HG03432 (cell line): ENCODE measurements at regions not wholly inside any gene's neighbourhood (a gene's known extent, or its start where the extent isn't known, plus 50 kb on each side); places are given as distances from the start of the nearest gene placed in this dataset.
A peak's percentile ranks its signal among the peaks of the same experiment; 100 is the strongest.
"Not testable (repeated sequence)": the region's sequence is repeated elsewhere in the genome, so short reads cannot be mapped to it uniquely, and the experiment has no call there.

Source experiments
- ATAC-seq: cut with Tn5 transposase; IDR thresholded peaks from one replicate; pipeline ENCODE4 v1.9.1; 2021; ENCODE audit warnings: mild to moderate bottlenecking, moderate library complexity; ENCODE audit not compliant: unreplicated experiment

- not testable (repeated sequence) for ATAC-seq
Measured at GRCh38 chr10:55537497-55537896, 736.5 kb upstream of the PCDH15 start.

GRCh38 chr10:55519264-55519663 lies 718.2 kb upstream of the PCDH15 start:
- ATAC-seq = no peak

GRCh38 chr10:55518416-55518815 lies 717.4 kb upstream of the PCDH15 start:
- not testable (repeated sequence) for ATAC-seq

- ATAC-seq = peak; percentile 49
Measured at GRCh38 chr10:55509168-55509567, 708.1 kb upstream of the PCDH15 start.

GRCh38 chr10:55500931-55501559 lies 700.0 kb upstream of the PCDH15 start:
- ATAC-seq = peak; percentile 92

GRCh38 chr10:55497893-55498499 lies 697.0 kb upstream of the PCDH15 start:
- ATAC-seq = no peak

- no peak for ATAC-seq
Measured at GRCh38 chr10:55495555-55495954, 694.5 kb upstream of the PCDH15 start.

GRCh38 chr10:55491712-55492111 lies 690.7 kb upstream of the PCDH15 start:
- no peak for ATAC-seq

- no peak for ATAC-seq
Measured at GRCh38 chr10:55485827-55486226, 684.8 kb upstream of the PCDH15 start.

GRCh38 chr10:55476129-55476528 lies 675.1 kb upstream of the PCDH15 start:
- no peak for ATAC-seq

- ATAC-seq = no peak
Measured at GRCh38 chr10:55474258-55474657, 673.2 kb upstream of the PCDH15 start.

- ATAC-seq = no peak
Measured at GRCh38 chr10:55470840-55471239, 669.8 kb upstream of the PCDH15 start.

GRCh38 chr10:55466806-55467504 lies 665.9 kb upstream of the PCDH15 start:
- no peak for ATAC-seq

- ATAC-seq = no peak
Measured at GRCh38 chr10:55464083-55464482, 663.1 kb upstream of the PCDH15 start.

- ATAC-seq = no peak
Measured at GRCh38 chr10:55460008-55460407, 659.0 kb upstream of the PCDH15 start.

- ATAC-seq = no peak
Measured at GRCh38 chr10:55449981-55450380, 649.0 kb upstream of the PCDH15 start.

GRCh38 chr10:55446441-55447002 lies 645.5 kb upstream of the PCDH15 start:
- no peak for ATAC-seq

GRCh38 chr10:55441777-55442176 lies 640.7 kb upstream of the PCDH15 start:
- ATAC-seq = no peak

GRCh38 chr10:55426138-55426537 lies 625.1 kb upstream of the PCDH15 start:
- no peak for ATAC-seq

GRCh38 chr10:55410415-55410885 lies 609.4 kb upstream of the PCDH15 start:
- ATAC-seq = no peak

GRCh38 chr10:55404094-55404493 lies 603.1 kb upstream of the PCDH15 start:
- no peak for ATAC-seq
